ENCODE measurements at regions not wholly inside any gene's neighbourhood (a gene's known extent, or its start where the extent isn't known, plus 50 kb on each side); places are given as distances from the start of the nearest gene placed in this dataset.

GRCh38 chr11:45384016-45384415, 97.9 kb upstream of the SYT13 start:
- TF ChIP-seq YY1 (IDR thresholded peaks at IDR 0.05; ENCODE audit: insufficient read depth, insufficient read length) (no peak), SUZ12 (IDR thresholded peaks at IDR 0.05; ENCODE audit: extremely low read depth, insufficient read depth, insufficient read length) (no peak)

All from NT2/D1 (cell line).